GM18517 (cell line): ENCODE measurements at regions not wholly inside any gene's neighbourhood (a gene's known extent, or its start where the extent isn't known, plus 50 kb on each side); places are given as distances from the start of the nearest gene placed in this dataset.
"Not testable (repeated sequence)": the region's sequence is repeated elsewhere in the genome, so short reads cannot be mapped to it uniquely, and the experiment has no call there.

ENCODE experiments used
- ATAC-seq: cut with Tn5 transposase; IDR thresholded peaks from one replicate; pipeline ENCODE4 v1.9.1; 2021; ENCODE audit warnings: mild to moderate bottlenecking, moderate library complexity; ENCODE audit not compliant: unreplicated experiment

DNA sequence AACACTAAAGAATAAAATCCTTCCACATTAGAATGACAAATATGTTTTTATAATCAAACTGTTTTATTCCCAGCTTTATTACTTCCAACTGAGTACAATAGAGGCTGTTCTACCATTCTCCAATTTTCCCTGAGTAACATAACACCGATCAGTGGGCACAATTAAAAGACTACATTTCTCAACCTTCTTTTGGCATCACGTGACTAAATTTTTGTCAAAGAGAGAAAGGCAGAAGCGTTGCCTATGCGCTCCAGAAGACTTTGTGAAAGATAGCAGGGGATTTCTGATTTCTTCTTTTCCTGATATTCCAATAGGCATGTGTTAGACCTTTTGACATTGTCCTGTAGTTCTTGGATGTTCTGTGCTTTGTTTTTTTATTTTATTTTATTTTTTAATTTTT, 1705.6 kb upstream of the PCDH7 start:
- ATAC-seq, result no peak

DNA sequence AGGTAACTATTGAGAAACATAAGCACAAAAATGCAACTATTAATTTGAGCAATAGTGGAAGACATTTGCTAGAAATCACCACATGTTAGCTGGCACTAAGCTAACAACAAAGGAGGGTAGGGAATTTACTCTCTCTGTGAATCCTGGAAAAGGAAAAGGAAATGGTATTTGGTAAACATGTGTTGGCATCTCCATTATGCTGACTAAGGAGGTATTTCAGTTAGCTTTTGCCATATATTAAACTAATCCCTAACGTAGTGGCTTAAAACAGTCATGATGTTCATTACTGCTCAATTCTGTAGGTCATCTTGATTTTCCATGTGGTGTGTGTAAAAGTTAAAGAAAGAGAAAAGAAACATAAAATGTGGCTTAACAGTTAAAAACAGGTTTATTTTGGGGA, 1686.5 kb upstream of the PCDH7 start:
- ATAC-seq, result no peak

DNA sequence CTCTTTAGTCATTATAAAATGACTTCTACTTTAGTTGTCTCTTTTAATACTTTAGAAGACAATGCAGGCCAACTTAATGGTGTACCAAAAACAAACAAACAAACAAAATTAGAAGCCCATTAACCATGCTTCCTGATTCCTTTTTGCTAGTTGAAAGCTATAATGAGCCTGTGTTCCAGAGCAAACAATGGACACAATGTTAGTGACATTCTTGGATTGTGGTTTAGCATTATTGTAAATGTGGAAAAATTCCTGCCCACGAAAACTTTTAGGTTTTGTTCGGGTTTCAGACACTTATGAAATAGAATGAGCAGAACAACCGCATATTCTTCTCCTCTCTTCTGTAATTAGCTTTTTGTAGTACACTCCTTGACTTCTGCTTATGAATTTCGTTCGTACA, 1682.7 kb upstream of the PCDH7 start:
- ATAC-seq, result no peak

DNA sequence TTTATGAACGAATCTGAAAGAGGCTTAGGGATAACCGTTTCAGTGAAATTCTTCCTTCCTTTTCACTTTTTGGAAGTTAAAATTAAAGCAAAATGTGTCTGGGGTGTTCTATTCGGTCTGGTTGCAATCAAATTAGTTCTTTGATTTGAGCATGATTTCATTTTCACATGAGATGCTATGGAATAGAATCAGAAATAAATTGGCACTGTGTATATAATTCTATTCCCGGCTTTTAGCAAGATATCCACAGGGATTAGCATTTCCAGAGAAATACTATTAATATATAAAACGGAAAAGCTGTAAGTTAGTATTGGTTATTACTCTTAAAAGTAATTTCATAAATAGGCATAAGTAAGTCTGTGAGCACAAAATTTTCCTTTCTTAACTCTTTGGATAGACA, 1676.8 kb upstream of the PCDH7 start:
- ATAC-seq, result no peak

DNA sequence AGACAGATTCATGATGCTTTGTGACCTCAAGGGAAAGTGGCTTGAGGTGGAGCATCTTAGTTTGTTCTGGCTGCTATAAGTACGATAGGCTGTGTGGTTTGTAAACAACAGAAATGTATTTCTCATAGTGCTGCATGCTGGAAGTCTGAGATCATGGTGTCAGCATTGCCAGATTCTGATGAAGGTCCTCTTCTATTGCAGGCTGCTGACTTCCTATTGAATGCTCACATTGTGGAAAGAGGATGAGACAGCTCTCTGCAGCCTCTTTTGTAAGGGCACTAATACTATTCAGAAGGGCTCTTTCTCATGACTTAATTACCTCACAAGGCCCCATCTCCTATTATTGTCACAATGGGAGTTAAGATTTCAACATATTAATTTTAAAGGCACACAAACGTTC, 1674.0 kb upstream of the PCDH7 start:
- ATAC-seq, result no peak

DNA sequence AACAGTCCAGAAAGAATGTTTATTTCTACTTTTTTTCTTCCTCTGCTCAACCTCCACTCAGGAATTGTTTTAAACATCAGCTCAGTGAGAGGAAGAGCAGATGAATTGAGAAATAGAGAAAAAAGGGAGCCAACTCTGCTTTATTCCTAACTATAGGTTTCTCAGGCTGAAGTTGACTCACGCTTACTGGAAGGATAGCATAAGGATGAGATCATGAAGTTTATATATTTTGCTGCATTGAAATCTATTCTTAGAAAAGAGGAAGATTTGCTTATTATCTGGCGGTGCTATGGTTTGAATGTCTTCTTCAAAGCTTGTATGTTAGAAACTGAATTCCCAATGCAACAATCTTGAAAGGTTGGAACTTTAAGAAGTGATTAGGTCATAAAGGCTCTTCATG, 1673.4 kb upstream of the PCDH7 start:
- no peak for ATAC-seq

DNA sequence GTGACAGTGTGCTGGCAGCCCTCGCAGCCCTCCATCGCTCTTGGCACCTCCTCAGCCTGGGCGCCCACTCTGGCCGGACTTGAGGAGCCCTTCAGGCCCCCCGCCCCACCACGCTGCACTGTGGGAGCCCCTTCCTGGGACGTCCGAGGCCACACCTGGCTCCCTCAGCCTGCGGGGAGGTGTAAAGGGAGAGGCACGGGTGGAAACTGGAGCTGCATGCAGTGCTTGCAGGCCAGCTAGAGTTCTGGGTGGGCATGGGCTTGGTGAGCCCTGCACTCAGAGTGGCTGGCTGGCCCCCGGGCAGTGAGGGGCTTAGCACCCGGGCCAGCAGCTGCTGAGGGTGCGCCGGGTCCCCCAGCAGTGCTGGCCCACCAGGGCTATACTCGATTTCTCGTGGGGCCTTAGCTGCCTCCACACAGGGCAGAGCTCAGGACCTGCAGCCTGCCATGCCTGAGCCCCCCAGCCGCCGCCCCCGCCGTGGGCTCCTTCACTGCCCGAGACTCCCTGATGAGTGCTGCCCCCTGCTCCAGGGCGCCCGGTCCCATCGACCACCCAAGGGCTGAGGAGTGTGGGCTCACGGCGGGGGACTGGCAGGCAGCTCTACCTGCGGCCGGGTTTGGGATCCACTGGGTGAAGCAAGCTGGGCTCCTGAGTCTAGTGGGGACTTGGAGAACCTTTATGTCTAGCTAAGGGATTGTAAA, 1672.7 kb upstream of the PCDH7 start:
- ATAC-seq, result no peak

DNA sequence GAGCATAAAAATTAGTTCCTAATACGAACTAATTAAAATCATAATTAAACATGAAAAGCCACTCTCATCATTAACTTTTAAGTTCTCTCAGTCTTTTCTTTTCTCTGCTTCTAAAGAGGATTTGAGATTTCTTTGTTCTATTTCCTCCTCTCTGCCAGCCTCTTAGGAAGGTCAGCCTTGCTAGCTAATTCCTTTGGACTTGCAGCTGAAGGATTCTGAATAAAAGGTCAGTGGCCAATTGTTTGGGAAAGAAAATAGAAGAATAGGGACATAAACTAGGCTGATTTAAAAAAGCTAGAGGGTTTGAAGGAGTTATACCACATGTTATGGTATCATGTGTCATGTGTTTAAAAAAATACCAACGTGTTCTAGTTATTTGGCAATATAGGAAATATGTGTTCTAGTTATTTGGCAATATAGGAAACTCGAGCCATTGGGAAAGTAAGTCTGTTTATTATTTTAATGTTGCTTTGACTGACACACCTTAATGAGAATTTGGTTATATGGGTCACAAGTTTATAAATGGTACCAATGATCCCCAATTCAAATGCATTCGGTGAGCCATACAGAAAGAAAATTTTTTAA, 1668.7 kb upstream of the PCDH7 start:
- ATAC-seq, result no peak

DNA sequence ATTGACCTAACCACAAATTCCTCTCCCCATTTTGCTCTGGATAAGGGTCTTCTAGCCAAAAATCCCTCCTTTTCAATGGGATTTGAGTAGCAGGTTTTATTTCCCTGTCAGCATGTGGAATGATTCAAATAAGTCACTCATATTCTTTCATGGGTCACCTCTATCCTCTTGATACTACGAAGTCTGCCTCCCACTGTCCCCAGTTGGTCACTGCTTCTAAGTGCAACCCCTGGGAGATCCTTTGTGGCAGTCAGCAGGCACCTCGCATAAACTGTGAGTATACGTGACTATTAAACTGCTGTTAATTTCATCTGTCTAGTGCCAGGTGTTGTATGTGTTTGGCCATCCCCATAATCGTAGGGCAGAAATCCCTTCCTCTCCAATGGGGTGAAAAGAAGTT, 1667.9 kb upstream of the PCDH7 start:
- no peak for ATAC-seq

DNA sequence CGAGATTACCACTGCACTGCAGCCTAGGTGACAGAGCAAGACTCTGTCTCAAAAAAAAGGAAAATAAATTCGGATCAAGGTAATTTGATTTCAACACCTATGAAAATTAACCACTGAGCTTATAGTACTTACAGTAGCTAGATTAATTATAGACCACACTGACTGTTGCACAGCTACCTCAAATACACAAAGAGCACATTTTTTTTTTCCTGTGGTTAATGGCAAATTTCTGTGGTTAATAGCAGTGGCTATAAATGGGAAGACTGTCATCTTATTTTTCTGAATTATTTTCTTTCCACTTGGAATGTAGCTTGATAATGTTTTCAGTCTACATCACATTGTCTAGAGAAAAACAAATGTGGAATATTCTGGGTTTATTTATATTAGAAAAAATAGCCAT, 1661.6 kb upstream of the PCDH7 start:
- ATAC-seq, result no peak

DNA sequence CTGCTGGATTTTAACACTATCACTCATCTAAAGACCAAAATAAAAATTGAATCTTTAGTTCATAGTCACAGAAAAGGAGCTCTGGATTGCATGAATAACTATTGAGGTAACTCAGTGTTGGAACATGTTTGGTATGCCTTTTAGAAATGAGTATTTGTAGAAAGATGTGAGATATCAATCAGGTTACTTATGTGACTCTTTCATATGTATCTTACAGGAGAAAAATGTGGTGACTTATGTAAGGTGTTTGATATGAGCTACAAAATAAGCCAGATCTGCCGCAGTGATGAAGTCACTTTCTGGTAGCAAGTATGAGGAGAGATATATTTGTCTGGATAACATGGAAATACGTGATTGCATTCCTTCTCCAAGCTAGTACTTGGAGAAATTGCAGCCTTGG, 1653.3 kb upstream of the PCDH7 start:
- ATAC-seq, result no peak

DNA sequence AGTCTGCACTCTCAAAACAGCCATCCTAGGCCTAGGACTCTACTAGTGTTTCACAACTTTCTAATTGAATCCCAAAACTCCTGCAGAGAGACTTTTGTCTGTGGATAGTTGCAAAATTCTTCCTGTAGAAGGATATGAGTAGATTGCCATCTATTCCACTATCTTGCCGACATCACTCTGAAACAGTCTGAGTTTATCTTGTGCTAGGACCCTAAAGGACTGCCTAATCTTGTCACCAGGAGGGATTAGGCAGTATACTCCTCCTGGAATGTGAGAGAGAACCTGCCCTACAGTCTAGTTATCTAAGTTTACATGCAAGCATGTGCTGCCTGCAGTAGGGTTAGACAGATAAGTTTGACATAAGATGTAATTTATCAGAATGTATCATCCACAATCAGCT, 1646.6 kb upstream of the PCDH7 start:
- ATAC-seq, result no peak

DNA sequence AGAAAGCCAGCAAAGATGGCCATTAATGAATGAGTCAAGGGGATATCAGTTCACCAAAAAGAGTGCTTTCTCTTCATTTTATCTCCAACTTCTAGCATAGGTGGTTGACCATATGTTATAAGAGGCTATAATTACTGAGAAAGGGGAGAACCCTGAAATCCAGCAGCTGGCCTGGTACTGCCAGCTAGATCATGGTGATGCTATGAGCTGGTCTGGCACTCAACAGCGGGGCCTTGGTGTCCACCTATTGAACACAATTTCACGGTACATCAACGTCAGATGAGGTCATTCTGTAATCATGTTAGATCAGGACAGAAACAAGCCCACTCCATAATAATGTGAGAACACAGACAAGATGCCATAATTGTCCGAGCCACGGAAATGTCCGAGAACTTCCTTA, 1644.8 kb upstream of the PCDH7 start:
- no peak for ATAC-seq

DNA sequence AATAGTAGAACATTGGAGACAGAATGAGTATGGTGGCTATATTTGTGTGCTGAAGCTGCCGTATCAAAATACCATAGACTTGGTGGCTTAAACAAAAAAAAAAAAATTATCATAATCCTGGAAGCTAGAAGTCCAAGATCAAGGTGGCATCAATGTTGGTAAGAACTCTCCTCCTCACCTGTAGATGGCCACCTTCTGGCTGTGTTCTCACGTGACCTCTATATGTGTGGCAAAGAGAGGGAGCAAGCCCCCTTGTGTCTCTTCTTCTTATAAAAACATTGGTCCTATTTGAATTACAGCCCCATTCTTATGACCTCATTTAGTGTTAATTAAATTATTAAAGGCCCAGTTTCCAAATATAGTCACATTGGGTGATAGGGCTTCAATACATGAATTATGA, 1640.9 kb upstream of the PCDH7 start:
- ATAC-seq, result no peak

DNA sequence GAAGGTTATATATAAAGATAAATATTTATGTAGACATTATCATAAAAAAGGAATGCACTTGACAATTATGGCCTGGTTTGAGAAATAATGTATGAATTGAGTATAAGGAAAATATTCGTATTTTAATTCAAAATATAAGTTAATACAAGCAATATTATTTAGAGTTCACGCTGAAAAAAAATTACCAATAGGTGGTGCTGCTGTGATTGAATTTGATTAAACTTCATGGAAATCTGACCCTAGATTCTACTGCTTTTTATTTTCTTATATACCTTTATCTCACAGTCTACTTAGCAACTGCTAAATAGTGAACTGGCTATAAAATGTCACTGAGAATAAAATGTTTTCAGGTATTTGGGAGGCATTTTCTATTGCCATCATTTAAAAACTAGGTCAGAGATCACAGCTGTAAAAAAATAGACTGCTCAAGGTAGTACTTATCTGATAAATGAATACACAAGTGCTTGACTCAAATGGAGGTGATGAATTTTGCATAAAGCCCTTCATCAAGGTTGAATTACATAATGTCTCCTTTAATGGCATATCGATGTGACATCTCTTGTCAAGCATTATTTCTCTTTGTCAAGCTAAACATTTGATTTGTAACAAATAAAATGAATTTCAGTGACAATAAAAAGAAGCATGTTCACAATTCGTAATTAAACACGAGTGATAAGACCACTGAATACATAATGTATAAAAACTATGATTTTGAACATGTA, 1638.8 kb upstream of the PCDH7 start:
- no peak for ATAC-seq

DNA sequence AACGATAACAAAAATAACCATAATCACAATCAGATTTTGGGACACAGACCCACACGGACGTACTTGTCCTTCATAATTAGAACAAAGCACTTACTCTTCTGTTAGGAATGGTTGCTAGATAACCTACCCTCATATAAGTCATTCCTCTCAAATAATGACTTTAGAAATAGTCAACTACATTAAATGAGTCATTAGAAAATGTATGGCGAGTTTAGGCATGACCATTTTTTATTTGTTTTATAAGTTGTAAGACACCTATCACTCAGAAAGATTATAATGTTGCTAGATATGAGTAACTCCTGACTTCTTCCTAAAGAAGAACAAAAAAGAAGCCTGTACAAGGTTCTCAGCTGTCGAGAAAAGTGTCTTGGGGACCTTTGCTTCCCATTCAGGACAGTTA, 1637.5 kb upstream of the PCDH7 start:
- ATAC-seq, result no peak

DNA sequence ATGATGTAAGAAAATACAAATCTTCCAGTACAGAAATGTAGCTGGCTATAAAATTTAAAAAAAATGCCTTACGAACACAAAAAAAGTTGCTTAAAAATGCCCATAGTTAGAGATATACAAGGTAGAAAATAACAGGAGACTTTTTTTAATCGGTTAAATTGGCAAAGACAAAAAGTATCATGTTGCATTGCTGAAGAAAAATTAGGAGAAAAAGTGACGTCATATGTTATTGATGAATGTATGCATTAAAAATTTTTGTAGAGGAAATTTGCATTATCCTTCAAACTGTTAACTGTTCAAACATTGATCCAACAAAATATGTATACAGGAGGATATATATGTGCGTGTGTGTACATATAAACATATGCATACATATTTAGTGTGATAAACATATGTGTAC, 1634.4 kb upstream of the PCDH7 start:
- ATAC-seq, result no peak

DNA sequence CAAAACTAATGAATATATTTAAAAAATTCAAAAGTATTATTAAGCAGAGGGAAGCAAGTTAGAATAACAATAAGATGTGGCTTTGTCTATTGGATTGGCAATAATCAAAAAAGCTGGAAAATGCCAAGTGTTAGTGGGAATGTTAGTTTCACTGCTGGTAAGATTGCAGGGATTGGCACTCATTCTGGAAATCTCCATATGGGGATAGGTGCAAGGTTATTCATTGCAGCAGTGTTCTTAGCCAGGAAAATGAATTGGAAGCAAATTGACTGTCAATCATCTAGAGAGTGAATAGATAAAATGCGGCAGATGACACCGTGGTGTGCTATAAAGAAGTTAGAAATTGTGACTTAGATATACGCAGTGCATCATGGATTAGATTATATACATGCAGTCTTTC, 1615.5 kb upstream of the PCDH7 start:
- ATAC-seq, result no peak

DNA sequence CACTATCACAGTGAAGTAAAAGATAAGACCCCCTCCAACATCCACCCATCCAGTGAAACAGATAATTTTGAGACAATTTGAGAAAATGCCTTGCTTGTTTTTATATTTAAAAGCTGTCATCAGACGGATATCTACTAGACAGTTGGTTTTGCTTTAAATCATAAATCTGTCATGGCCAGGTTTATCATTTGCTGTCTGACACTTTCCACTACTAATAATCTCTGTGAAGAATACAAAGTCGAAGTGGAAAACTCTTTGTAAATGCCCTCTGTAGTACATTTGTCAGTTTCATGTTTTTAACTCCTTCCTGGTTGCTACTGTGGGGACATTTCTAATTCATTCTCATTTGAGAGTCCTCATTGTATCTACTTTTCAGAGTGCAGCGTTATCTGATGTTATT, 1606.2 kb upstream of the PCDH7 start:
- ATAC-seq, result no peak

DNA sequence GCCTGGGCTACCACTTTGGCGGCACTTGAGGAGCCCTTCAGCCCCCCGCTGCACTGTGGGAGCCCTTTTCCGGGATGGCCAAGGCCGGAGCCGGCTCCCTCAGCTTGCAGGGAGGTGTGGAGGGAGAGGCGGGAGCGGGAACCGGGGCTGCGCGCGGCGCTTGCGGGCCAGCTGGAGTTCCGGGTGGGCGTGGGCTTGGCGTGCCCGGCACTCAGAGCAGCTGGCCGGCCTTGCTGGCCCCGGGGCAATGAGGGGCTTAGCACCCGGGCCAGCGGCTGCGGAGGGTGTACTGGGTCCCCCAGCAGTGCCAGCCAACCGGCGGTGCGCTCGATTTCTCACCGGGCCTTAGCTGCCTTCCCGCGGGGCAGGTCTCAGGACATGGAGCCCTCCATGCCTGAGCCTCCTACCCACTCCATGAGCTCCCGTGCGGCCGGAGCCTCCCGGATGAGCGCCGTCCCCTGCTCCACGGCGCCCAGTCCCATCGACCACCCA, 1602.9 kb upstream of the PCDH7 start:
- not testable (repeated sequence) for ATAC-seq

DNA sequence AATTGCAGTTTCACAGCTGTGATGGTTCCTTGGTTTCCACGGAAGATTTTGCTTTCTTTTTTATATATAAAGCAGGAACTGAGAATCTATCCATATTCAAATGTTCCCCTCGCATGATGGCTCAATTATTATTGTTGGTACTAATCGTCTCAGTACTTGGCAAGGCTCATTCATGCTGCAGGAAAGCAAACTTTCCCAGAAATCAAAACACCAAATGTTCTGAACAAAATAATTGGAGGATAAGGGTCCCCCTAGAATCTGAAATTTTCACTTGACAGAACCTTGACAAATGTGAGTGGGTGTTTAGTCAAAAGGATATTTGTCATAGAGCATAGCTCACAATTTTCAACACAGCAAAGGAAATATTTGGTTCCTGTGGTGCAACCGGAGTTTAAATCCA, 1598.6 kb upstream of the PCDH7 start:
- no peak for ATAC-seq

DNA sequence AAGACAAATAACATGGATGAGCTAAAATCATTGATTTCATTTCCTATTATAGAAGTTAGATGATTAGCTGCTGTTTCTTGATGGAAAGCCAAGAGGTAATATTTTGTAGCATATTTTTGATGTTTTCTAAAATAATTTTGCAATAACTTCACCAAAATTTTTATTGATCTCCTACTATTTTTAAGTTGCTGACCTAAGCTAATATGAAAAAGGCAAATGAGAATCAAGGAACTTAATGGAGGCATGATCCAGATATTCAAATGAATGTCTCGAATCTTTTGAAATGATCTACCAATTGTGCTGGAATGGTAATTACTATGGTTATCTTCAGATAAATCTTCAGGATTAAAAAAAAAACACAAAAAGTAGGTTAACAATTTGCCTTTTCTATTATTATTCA, 1591.4 kb upstream of the PCDH7 start:
- no peak for ATAC-seq
